Ramos (cell line): ENCODE measurements at regions not wholly inside any gene's neighbourhood (a gene's known extent, or its start where the extent isn't known, plus 50 kb on each side); places are given as distances from the start of the nearest gene placed in this dataset.

Experiments
- in situ Hi-C: fragments of 300-500 bp; cut with MboI; formaldehyde crosslinking; loops from one replicate; pipeline ENCODE4 v1.14.3; 2022; ENCODE audit warnings: low sequenced_read_pairs; ENCODE audit not compliant: unreplicated experiment

DNA sequence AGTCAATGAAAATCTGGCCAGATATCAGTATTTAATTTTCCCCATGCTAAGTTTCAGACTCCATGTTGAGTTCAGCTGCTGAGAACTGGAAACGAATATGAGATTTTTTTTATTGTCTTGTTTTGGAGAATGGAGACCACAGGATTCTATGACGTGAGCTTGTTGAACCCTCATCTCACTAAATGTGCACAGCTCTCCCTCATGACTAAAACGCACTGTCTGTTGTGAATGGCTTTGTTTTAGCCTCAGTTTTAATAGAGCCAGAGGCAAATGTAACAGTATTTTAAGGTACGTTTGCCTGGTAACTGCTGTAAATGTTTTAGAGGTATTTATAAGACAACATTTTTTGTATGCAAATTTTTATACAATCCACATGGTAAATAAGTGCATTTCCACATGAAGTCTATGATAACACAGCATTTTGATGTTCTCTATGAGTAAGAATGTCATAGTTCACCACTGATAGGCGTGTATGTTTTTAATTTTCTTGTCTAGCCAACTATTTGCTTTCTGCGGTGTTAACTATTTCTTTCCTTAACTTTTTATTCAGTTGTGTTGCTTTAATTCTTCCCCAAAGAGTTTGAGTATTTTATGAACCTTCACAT lies 1159.3 kb upstream of the TENM3 start:
- in situ Hi-C loops, result no loop called here

DNA sequence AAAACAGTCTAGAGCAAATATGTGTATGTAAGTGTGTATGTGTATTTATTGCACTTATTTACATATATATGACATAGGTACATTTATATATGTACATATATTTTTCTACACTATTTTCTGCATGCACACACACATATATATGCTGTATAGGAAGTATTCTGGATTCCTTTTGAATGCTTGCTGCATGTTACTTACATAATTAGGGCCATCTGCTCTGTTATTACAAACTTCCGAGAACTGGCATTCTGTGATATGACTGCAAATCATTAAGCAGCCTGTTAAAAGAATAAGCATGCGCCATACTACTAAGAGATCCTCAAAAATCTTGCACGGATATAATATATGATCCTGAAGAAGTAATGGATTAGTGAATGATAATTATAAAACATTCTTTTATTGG lies 1157.6 kb upstream of the TENM3 start:
- in situ Hi-C loops, result no loop called here

DNA sequence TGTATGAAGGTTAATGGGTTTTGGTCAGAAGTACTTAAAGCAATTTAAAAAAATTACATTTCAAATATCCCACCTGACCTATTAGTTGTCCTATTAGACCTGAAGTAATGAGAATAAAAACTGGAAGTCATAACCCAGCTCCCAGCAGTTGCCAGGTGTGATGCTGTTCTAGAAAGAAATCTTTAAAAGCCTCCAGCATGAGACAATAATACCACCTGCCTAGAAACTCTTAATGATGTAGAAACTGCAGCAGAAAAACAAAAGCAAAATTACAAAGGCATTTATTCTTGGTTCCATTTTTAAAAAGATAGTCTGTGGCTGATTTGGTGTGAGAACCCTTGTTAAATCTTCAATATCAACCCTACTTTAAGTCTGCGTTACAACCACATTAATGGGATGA lies 1137.7 kb upstream of the TENM3 start:
- in situ Hi-C loops, result no loop called here

GRCh38 chr4:181106398-181106797 lies 1136.8 kb upstream of the TENM3 start:
- in situ Hi-C loops, result no loop called here

GRCh38 chr4:181108237-181108636 lies 1135.0 kb upstream of the TENM3 start:
- in situ Hi-C loops, result no loop called here

DNA sequence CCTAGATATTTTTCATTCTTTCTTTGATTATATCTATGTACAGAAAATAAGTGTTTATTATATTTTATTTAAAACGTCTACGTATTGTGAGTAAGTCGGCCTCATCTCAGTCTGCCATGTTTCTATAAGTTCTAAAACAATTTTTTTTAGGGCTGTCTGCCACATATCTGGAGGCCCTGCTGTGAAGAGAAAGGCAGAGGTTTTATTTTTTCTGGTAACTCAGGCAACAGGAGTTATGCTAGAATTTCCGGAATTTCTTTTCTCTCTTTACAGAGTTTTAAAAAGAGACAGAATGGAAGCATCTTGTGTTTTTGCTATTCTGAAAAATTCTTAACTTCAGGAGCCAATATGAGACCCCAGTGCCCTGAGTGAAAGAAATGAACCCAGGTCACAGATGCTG lies 1124.0 kb upstream of the TENM3 start:
- in situ Hi-C loops, result no loop called here

GRCh38 chr4:181121733-181122132 lies 1121.5 kb upstream of the TENM3 start:
- in situ Hi-C loops, result no loop called here

GRCh38 chr4:181127171-181127570 lies 1116.0 kb upstream of the TENM3 start:
- in situ Hi-C loops, result loop anchor here (25.0 kb wide), 1 partner anchor 465 kb away; no protein-coding TSS in a partner anchor

- in situ Hi-C loops, result loop anchor here (25.0 kb wide), 1 partner anchor 468 kb away; no protein-coding TSS in a partner anchor
Observed at GRCh38 chr4:181130317-181130716, 1112.9 kb upstream of the TENM3 start.

DNA sequence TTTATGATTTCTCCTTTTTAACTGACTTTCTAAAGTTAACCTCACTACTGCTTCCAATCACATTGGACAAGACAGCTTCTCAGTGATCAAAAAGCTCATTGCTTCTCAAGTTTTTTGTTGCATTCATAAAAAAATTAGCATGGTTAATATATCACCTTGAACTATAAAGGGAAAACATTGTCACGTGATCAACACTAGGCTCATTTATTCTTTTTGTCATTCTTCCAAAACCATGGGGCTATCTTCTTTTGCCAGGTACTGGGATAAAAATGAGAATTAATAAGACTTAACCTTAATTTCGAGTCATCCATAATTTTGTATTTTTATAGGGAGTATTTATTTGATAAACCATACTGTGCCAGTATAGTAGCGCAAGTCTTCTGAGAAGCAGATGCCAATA lies 1105.9 kb upstream of the TENM3 start:
- in situ Hi-C loops, result loop anchor here (25.0 kb wide), 1 partner anchor 475 kb away; no protein-coding TSS in a partner anchor

- in situ Hi-C loops, result loop anchor here (25.0 kb wide), 1 partner anchor 476 kb away; no protein-coding TSS in a partner anchor
Observed at GRCh38 chr4:181138116-181138515, 1105.1 kb upstream of the TENM3 start.

- in situ Hi-C loops, result loop anchor here (10.0 to 25.0 kb wide), 2 partner anchors 385 to 478 kb away; no protein-coding TSS in a partner anchor
Observed at GRCh38 chr4:181140037-181140603, 1103.1 kb upstream of the TENM3 start.

DNA sequence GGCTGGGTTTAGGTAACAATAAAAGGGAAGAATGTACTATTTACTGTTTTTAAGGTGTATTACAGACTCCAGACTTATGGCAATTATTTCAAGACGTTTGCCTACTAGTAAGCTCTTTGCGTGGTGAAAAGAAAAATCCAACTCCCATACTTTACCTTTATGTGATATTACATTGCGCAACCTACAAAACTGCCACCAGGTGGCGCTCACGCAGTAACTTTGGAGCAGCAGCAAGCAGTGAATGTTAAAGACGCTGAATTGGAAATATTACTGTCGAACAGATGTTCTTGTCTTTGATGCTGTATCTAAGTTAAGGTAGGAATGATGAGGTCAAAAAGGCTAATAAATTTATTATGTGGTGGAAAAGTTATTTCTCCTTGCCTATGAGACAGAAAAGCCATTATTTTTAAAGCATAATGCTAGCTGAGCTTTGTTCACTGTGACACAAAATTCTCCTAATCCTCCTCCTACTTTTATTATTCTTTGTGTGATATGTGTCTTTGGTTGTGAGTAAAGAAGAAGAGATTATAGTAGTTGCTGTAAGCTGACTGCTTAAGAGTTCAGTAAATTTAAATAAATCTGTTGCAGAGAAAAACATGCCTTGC lies 1099.8 kb upstream of the TENM3 start:
- in situ Hi-C loops, result loop anchor here (10.0 to 25.0 kb wide), 2 partner anchors 381 to 481 kb away; no protein-coding TSS in a partner anchor

DNA sequence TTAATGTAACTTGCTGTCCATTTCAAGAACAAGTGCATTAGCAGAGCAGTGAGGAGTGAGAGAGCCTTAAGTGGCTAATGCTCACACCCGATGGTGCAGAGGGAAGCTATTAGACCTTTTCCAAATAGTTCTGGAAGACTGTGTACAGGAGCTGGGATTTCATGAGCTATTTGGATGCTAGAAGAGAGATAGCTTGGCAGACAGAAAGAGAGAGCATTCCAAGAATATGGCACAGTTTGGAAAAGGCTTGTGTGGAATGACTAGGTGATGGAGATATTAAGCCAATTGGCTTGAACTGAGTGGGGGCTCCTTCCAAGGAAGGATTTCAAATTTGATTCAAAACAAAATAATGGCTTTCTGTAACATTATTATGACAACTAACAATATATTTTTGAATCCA lies 1097.2 kb upstream of the TENM3 start:
- in situ Hi-C loops, result loop anchor here (10.0 to 25.0 kb wide), 2 partner anchors 379 to 484 kb away; no protein-coding TSS in a partner anchor

- in situ Hi-C loops, result loop anchor here (10.0 to 25.0 kb wide), 2 partner anchors 377 to 485 kb away; no protein-coding TSS in a partner anchor
Observed at GRCh38 chr4:181147416-181147951, 1095.7 kb upstream of the TENM3 start.

- in situ Hi-C loops, result loop anchor here (10.0 to 25.0 kb wide), 2 partner anchors 376 to 486 kb away; no protein-coding TSS in a partner anchor
Observed at GRCh38 chr4:181148470-181148869, 1094.7 kb upstream of the TENM3 start.

DNA sequence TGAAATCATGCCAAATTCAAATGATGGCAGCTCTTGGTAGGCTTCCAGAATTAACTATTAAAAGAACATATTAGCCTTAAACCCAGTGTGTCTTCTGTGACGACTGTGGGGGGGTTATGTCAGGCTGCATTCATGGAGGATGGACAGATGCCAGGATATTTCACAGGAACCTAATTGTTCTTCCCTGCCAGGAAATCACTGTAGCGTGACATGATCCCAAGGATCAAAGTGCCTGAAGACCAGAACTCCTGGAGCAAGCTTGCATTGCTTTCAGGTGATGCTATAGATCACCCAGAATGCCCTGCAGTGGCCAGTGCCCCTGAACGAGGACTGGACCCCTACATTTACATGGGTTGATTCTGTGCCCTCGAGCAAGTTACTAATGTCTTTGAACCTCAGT lies 1093.0 kb upstream of the TENM3 start:
- in situ Hi-C loops, result no loop called here

GRCh38 chr4:181151856-181152255 lies 1091.3 kb upstream of the TENM3 start:
- in situ Hi-C loops, result no loop called here

GRCh38 chr4:181157647-181158046 lies 1085.6 kb upstream of the TENM3 start:
- in situ Hi-C loops, result no loop called here

- in situ Hi-C loops, result no loop called here
Observed at GRCh38 chr4:181158971-181159370, 1084.2 kb upstream of the TENM3 start.

GRCh38 chr4:181161669-181162068 lies 1081.5 kb upstream of the TENM3 start:
- in situ Hi-C loops, result no loop called here
